HepG2 (cell line): ENCODE measurements at regions not wholly inside any gene's neighbourhood (a gene's known extent, or its start where the extent isn't known, plus 50 kb on each side); places are given as distances from the start of the nearest gene placed in this dataset.
A peak's percentile ranks its signal among the peaks of the same experiment; 100 is the strongest.

Experiments used
- ATAC-seq: fragments of 200-7000 bp; cut with Tn5 transposase; 3 replicates; pipeline ENCODE4 v1.9.1; 2020; ENCODE audit warnings: mild to moderate bottlenecking, moderate library complexity
- BruUV-seq: library from RNA; stranded (reverse); fragments of 400-500 nt; replicated peaks from 2 replicates; lab custom pipeline; 2021; lab: Mats Ljungman, UMichigan
- CTCF ChIA-PET: fragments of 300-600 bp; formaldehyde crosslinking; extraction: SDS; loops from one replicate; lab custom pipeline; 2021; ENCODE audit warnings: low total read pairs, inconsistent platforms, low intra/inter-chr PET ratio; lab: Yijun Ruan, JAX
- POLR2A ChIA-PET: fragments of 350-600 bp; sonication (Branson Sonifier 250); formaldehyde crosslinking; loops from one replicate; lab custom pipeline; 2020; ENCODE audit warnings: antibody characterized with exemption, inconsistent platforms; lab: Yijun Ruan, JAX
- DNase-seq: peaks from one replicate; pipeline ENCODE4 v3.0.0-alpha.2; 2015; ENCODE audit warnings: low spot score
- FAIRE-seq: peaks from 3 replicates; lab custom pipeline; 2011; peaks lifted over from hg19 to GRCh38; lab: Jason Lieb, UNC
- H2AFZ ChIP-seq: one replicate; pipeline ENCODE4 v1.6.1; 2011; ENCODE audit warnings: low read length, inconsistent platforms
- H3K27ac ChIP-seq: fragments of 300-600 bp; 3 replicates; pipeline ENCODE4 v1.8.0; 2011; ENCODE audit warnings: mixed run types, mild to moderate bottlenecking, mixed read lengths, low read length, inconsistent platforms; ENCODE audit not compliant: insufficient read depth; ENCODE audit errors: extremely low read length
- H3K27me3 ChIP-seq, 2 experiments: fragments of 200-600 bp in 1 of 2; 2 replicates in 1 of 2; 3 replicates in 1 of 2; pipeline versions ENCODE4 v1.6.0 to v1.8.0; 2011; ENCODE audit warnings: low read length in 2 of 2, mild to moderate bottlenecking in 2 of 2, moderate library complexity in 2 of 2, inconsistent platforms in 1 of 2; ENCODE audit not compliant: insufficient read depth in 2 of 2, control insufficient read depth in 1 of 2
- H3K36me3 ChIP-seq, 2 experiments: fragments of 200-600 bp in 1 of 2; replicated peaks in 1 of 2; 2 replicates in 1 of 2; 3 replicates in 1 of 2; pipeline versions ENCODE4 v1.5.1 to v1.8.0; 2011; ENCODE audit warnings: low read length in 2 of 2, inconsistent platforms in 1 of 2; ENCODE audit not compliant: insufficient read depth in 2 of 2, control insufficient read depth in 1 of 2
- H3K4me1 ChIP-seq: 2 replicates; pipeline ENCODE4 v1.5.1; 2012; ENCODE audit warnings: low read length, inconsistent platforms; ENCODE audit not compliant: insufficient read depth
- H3K4me2 ChIP-seq: 2 replicates; pipeline ENCODE4 v1.6.0; 2011; ENCODE audit warnings: low read depth, low read length, inconsistent platforms
- H3K4me3 ChIP-seq, 3 experiments: fragments of 200-600 bp in 1 of 3; sonication (generic), shearing (Covaris generic) in 1 of 3; replicated peaks in 1 of 3; 2 replicates each; pipeline ENCODE4 v1.5.1; 2011 to 2016; ENCODE audit warnings: low read length in 3 of 3, inconsistent platforms in 2 of 3, low read depth in 2 of 3, mild to moderate bottlenecking in 2 of 3, control low read depth in 1 of 3, mixed read lengths in 1 of 3; ENCODE audit not compliant: insufficient read depth in 1 of 3
- H3K79me2 ChIP-seq: one replicate; pipeline ENCODE4 v1.6.1; 2011; ENCODE audit warnings: low read length, inconsistent platforms; ENCODE audit not compliant: insufficient read depth
- H3K9ac ChIP-seq: 2 replicates; pipeline ENCODE4 v1.6.0; 2011; ENCODE audit warnings: mild to moderate bottlenecking, low read depth, low read length, inconsistent platforms; ENCODE audit not compliant: insufficient read depth
- H3K9me3 ChIP-seq: 2 replicates; pipeline ENCODE4 v1.5.1; 2012; ENCODE audit warnings: mild to moderate bottlenecking, low read length
- H4K20me1 ChIP-seq: 2 replicates; pipeline ENCODE4 v1.6.0; 2011; ENCODE audit warnings: inconsistent platforms, mild to moderate bottlenecking, low read length, moderate library complexity; ENCODE audit not compliant: insufficient read depth
- AKAP8 ChIP-seq: sonication (generic); formaldehyde crosslinking; IDR thresholded peaks from 2 replicates; pipeline ENCODE4 v1.5.1; 2020; ENCODE audit warnings: mild to moderate bottlenecking, missing genetic modification reagents
- ASH2L ChIP-seq: fragments of 300-600, 200-600 bp; sonication (generic); IDR thresholded peaks from 2 replicates; pipeline ENCODE4 v1.7.0; 2017; ENCODE audit warnings: low read depth, mild to moderate bottlenecking, moderate library complexity, mixed read lengths, low read length; ENCODE audit not compliant: insufficient read length
- ATF7-NPFF ChIP-seq: sonication (generic); formaldehyde crosslinking; IDR thresholded peaks from 2 replicates; pipeline ENCODE4 v1.8.1; 2023; ENCODE audit warnings: mild to moderate bottlenecking, low read depth, missing genetic modification reagents, moderate library complexity
- HOXA7 ChIP-seq: sonication (generic); formaldehyde crosslinking; IDR thresholded peaks from 2 replicates; pipeline ENCODE4 v1.8.1; 2022; ENCODE audit warnings: mild to moderate bottlenecking, missing genetic modification reagents, moderate library complexity
- KLF6 ChIP-seq: IDR thresholded peaks from 2 replicates; pipeline ENCODE4 v1.8.0; 2016; ENCODE audit warnings: missing biosample characterization, missing genetic modification reagents
- MED1 ChIP-seq: sonication (generic); formaldehyde crosslinking; IDR thresholded peaks from 2 replicates; pipeline ENCODE4 v1.4.0; 2020; ENCODE audit warnings: missing genetic modification reagents
- SIX1 ChIP-seq: sonication (generic); formaldehyde crosslinking; IDR thresholded peaks from 2 replicates; pipeline ENCODE4 v1.4.0; 2020; ENCODE audit warnings: missing genetic modification reagents, borderline replicate concordance
- SNAI1 ChIP-seq: sonication (generic); formaldehyde crosslinking; IDR thresholded peaks from 2 replicates; pipeline ENCODE4 v1.5.0; 2020; ENCODE audit warnings: mild to moderate bottlenecking, missing genetic modification reagents, borderline replicate concordance
- SOX6 ChIP-seq, 2 experiments: fragments of 450-650 bp in 1 of 2; sonication (generic) in 1 of 2; formaldehyde crosslinking in 1 of 2; IDR thresholded peaks; 2 replicates each; pipeline versions ENCODE4 v1.4.0 to v1.6.1; 2017 to 2020; ENCODE audit warnings: antibody characterized with exemption in 1 of 2, mild to moderate bottlenecking in 1 of 2, missing genetic modification reagents in 1 of 2
- TCF12 ChIP-seq, 2 experiments: fragments of 450-650 bp in 1 of 2; sonication (generic) in 1 of 2; formaldehyde crosslinking in 1 of 2; IDR thresholded peaks; 2 replicates each; pipeline versions ENCODE4 v1.6.1 to v1.8.0; 2017 to 2022; ENCODE audit warnings: antibody characterized with exemption in 1 of 2, mild to moderate bottlenecking in 1 of 2, missing genetic modification reagents in 1 of 2, moderate library complexity in 1 of 2
- ZNF672 ChIP-seq: sonication (generic); formaldehyde crosslinking; IDR thresholded peaks from 2 replicates; pipeline ENCODE4 v1.8.1; 2022; ENCODE audit warnings: missing genetic modification reagents
- WGBS: methylation state at CpG from one replicate; pipeline ENCODE4 v1.1.6; 2017; ENCODE audit warnings: low lambda C conversion rate; 5-methylcytosine and 5-hydroxymethylcytosine counted together
- in situ Hi-C: cut with HindIII; loops from 2 replicates; pipeline ENCODE4 v1.10.0; 2017; ENCODE audit warnings: low pct_unique_long_range_greater_than_20kb; ENCODE audit not compliant: extremely low pct_ligation_motif_present
- intact Hi-C: fragments of 100-400 bp; cut with micrococcal nuclease; formaldehyde crosslinking; loops from one replicate; pipeline ENCODE4 v1.10.0; 2022; ENCODE audit not compliant: unreplicated experiment
- TF ChIP-seq, protein P1 (sequence below): sonication (generic); formaldehyde crosslinking; conservative IDR thresholded peaks from 2 replicates; pipeline ENCODE4 v1.4.0; 2020; ENCODE audit warnings: missing genetic modification reagents
- TF ChIP-seq, protein P2 (sequence below): sonication (generic); formaldehyde crosslinking; IDR thresholded peaks from 2 replicates; pipeline ENCODE4 v1.5.0; 2020; ENCODE audit warnings: mild to moderate bottlenecking, missing genetic modification reagents

DNA sequence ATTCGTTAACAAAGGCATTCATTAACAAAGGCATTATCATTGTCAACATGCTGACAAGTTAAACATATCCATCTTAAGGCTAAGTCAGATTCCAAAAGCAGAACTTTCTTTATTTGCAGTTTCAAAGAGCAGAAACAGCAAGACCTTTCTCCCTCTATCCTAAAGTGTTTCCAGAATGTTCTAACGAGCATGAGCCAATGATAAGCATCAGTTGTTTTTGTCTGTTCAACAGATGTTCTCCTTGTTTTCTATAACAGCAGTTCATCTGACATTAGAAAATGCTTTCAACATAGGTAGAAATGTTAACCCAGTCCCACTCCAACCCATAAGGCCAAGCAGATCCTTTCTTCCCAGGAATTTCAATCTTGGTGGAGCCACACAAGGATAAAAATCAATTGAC lies 77.6 kb upstream of the POMGNT2 start (continued):
- TF ChIP-seq ASH2L (no peak), ZNF672 (CRISPR knock-in tag) (no peak)
- TF ChIP-seq, all 625 proteins: peak for 0

DNA sequence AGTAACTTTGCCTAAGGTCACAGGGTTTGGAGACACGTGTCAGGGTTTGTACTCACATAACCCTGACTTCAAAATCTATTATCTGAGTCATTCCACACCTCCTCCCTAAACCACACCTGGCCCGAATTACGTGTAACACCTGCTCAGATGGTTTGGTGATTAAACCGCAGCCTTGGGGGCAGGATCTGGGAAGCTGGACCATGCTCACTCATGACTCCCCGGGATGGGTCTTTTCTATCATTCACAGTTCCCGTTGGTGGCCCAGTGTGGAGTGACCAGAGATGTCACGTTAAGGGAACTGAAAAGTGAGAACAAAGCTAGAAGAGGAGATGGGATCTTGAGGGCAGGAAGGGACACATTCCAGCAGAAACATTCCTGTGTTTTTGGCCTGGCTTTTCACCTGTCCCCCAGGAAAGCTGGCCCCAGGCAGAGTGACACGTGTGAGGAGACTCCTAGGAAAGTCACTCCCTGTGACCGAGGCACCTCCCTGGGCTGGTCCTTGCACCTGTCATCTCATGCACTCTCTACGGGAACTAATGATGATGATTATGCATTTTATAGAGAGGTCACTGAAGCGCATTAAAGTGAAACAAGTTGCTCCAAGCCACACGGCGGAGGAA lies 75.4 kb upstream of the POMGNT2 start:
- Histone ChIP-seq H3K36me3 (no peaks in the 10 kb centered on the region), H4K20me1 (no peaks in the 10 kb centered on the region), H3K9ac (no peak overlapping the region), H3K9me3 (no peaks in the 10 kb centered on the region), H3K4me3 (no peak overlapping the region), H2AFZ (no peak overlapping the region), H3K27ac (no peak overlapping the region), H3K4me2 (no peak overlapping the region), H3K79me2 (no peaks in the 10 kb centered on the region), H3K4me1 (peaks cover 45% of the 10 kb centered on the region)
- no peak for FAIRE-seq
- DNase-seq = no peak
- ATAC-seq = no peak
- CTCF ChIA-PET = no interaction called here
- POLR2A ChIA-PET = no interaction called here
- intact Hi-C loops = no loop called here
- no peak for TF ChIP-seq ATF7-NPFF (CRISPR knock-in tag)
- no peak for TF ChIP-seq KLF6 (CRISPR knock-in tag)
- TF ChIP-seq, protein P1, sequence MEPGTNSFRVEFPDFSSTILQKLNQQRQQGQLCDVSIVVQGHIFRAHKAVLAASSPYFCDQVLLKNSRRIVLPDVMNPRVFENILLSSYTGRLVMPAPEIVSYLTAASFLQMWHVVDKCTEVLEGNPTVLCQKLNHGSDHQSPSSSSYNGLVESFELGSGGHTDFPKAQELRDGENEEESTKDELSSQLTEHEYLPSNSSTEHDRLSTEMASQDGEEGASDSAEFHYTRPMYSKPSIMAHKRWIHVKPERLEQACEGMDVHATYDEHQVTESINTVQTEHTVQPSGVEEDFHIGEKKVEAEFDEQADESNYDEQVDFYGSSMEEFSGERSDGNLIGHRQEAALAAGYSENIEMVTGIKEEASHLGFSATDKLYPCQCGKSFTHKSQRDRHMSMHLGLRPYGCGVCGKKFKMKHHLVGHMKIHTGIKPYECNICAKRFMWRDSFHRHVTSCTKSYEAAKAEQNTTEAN (CRISPR knock-in tag) = no peak
- TF ChIP-seq, all 625 proteins: peak for 0
- no TSS peak for BruUV-seq
- 43% methylated on average over 10 of the region's 13 CpGs for WGBS
- no peaks in the 10 kb centered on the region; a peak in 2 of 5 replicates for H3K27me3 ChIP-seq
- in situ Hi-C loops = no loop called here

DNA sequence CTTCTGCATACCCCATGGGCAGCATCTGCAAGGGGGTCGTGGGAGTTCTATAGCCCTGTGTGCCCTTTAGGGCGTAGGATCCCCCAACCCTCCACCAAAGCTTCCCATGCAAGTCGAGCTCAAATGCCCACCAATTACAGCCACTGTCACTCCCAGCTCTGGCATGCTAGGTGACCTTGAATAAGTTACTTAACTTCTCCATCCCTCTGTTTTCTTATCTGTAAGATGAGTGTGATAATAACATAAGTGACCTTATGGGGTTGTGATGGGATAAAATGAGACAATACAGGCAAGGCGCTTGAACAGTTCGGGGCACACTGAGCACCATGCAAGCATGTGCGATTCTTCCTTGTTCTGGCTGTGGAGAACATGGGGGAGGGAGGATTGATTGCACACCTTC lies 74.8 kb upstream of the POMGNT2 start:
- ATAC-seq (no peak), FAIRE-seq (no peak), DNase-seq (no peak)
- Histone ChIP-seq H3K27me3 (no peaks in the 10 kb centered on the region; a peak in 2 of 5 replicates), H4K20me1 (no peaks in the 10 kb centered on the region), H3K4me2 (peak overlapping the region; percentile 64), H3K4me3 (no peak overlapping the region), H2AFZ (no peak overlapping the region), H3K9ac (no peak overlapping the region), H3K36me3 (no peaks in the 10 kb centered on the region), H3K9me3 (no peaks in the 10 kb centered on the region), H3K27ac (no peak overlapping the region), H3K4me1 (peaks cover 45% of the 10 kb centered on the region), H3K79me2 (no peaks in the 10 kb centered on the region)
- in situ Hi-C loops = no loop called here
- ChIA-PET POLR2A (no interaction called here), CTCF (no interaction called here)
- no TSS peak for BruUV-seq
- WGBS = 50% methylated on average over 6 of the region's 6 CpGs
- intact Hi-C loops = no loop called here
- TF ChIP-seq SIX1 (CRISPR knock-in tag) (no peak), HOXA7 (no peak), AKAP8 (CRISPR knock-in tag) (no peak), TCF12 (IDR thresholded peaks at IDR 0.05) (no peak), TCF12 (CRISPR knock-in tag; IDR thresholded peaks at IDR 0.05) (no peak), SOX6 (IDR thresholded peaks at IDR 0.05) (no peak), SOX6 (CRISPR knock-in tag; IDR thresholded peaks at IDR 0.05) (0 out of 2 replicates have a peak, but pooled peaks have one; percentile 3), MED1 (CRISPR knock-in tag) (0 out of 2 replicates have a peak, but pooled peaks have one; percentile 16), SNAI1 (CRISPR knock-in tag) (no peak)
- TF ChIP-seq, protein P2, sequence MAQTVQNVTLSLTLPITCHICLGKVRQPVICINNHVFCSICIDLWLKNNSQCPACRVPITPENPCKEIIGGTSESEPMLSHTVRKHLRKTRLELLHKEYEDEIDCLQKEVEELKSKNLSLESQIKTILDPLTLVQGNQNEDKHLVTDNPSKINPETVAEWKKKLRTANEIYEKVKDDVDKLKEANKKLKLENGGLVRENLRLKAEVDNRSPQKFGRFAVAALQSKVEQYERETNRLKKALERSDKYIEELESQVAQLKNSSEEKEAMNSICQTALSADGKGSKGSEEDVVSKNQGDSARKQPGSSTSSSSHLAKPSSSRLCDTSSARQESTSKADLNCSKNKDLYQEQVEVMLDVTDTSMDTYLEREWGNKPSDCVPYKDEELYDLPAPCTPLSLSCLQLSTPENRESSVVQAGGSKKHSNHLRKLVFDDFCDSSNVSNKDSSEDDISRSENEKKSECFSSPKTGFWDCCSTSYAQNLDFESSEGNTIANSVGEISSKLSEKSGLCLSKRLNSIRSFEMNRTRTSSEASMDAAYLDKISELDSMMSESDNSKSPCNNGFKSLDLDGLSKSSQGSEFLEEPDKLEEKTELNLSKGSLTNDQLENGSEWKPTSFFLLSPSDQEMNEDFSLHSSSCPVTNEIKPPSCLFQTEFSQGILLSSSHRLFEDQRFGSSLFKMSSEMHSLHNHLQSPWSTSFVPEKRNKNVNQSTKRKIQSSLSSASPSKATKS (CRISPR knock-in tag) = no peak
